ENCODE measurements at regions not wholly inside any gene's neighbourhood (a gene's known extent, or its start where the extent isn't known, plus 50 kb on each side); places are given as distances from the start of the nearest gene placed in this dataset.

DNA sequence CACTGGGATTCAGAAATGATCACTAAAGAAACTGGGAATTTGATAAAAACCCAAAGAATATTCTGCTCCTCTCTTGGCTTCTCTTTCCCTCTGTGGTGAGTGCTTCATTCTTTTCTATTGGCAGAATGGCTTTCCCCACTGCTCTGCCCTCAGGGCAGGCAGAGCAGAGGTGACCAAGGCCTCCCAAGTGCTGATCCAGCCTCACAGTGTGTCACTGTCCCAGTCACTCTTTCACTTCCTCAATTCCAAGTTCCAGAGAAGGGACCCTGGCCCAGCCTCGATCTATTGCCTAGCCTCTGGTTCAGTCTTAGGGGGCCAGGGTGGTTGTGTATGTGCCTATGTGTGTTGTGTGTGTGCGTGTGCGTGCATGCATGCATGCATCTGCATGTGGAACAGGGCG, 180.6 kb upstream of the TMTC4 start:
- DNase-seq (ENCODE audit: low spot score), result no peak

DNA sequence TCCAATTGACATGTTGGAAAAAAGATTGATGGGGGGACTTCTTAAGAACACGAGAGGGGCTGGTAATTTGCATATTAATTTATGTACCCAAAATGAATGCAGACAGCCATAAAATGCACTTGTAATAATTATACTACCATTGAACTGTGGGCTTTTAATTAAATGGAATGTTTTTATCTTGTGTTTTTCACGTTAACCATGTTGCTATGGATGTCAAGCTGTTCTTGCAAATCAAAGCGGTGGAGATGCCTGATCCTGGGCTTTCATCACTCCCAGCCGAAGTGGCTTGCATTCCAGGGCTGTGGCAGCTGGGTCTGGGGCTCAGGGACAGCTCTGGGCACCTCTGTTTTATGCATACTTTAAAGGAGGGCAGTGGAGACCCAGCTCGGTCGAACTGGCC, 179.4 kb upstream of the TMTC4 start:
- DNase-seq (ENCODE audit: low spot score), result no peak

GRCh38 chr13:100853434-100853833, 178.8 kb upstream of the TMTC4 start:
- DNase-seq (ENCODE audit: low spot score), result no peak

- no peak for DNase-seq (ENCODE audit: low spot score)
These were observed 177.6 kb upstream of the TMTC4 start for GRCh38 chr13:100852146-100852545.

DNA sequence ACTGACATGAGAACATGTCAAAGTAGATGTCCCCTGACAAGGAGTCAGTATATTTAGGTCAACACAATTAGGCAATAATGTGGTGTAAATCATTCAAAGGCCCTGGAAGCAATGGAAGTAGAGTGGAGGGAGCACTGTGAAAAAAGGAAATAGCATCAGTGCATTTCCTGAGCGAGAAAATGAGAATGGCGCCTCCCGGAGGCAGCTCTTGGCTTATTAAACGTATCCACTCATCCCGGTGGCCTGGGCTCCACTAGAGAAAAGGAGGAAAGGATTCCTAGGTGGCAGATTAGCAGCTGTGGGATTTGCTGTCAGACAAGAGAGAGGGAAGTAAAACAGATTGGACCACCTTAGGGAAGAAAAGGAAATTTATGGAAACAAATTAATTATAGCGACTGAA, 173.7 kb upstream of the TMTC4 start:
- no peak for DNase-seq (ENCODE audit: low spot score)

DNA sequence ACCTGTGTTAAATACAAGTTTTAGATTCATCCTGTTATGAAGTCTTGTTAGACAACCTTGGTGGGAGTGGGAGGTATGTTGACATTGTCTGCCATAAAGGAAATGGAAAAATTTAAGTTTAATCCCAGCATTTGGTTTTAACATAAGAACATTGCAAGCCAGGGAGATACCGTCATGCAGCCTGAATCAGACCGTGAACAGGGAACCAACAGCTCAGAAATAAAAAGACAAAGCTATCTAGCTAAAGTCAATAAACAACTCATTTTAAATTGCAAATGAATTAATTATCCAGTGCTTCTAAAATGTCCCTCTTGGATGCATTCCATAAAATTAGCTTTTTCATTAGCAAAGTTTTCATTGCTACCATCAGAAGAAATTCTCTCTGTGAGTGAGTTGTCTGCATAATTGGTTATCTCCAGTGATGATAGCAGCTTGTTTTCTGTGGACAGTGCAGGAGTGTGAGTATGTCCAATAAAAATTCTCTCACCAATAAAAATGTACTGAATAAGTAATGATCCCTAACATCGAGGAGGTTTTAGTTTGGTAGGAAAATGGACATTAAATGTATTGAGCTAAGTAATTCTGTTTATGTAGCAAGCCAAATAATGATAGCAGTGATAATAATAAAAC, 170.6 kb upstream of the TMTC4 start:
- DNase-seq (ENCODE audit: low spot score), result no peak

GRCh38 chr13:100842136-100842535, 167.5 kb upstream of the TMTC4 start:
- DNase-seq (ENCODE audit: low spot score), result peak; percentile 82

- DNase-seq (ENCODE audit: low spot score), result no peak
These were observed 163.8 kb upstream of the TMTC4 start for GRCh38 chr13:100838387-100838786.

GRCh38 chr13:100837631-100838030, 163.0 kb upstream of the TMTC4 start:
- no peak for DNase-seq (ENCODE audit: low spot score)

- DNase-seq (ENCODE audit: low spot score), result no peak
These were observed 162.1 kb upstream of the TMTC4 start for GRCh38 chr13:100836711-100837110.

GRCh38 chr13:100835695-100836094, 161.1 kb upstream of the TMTC4 start:
- DNase-seq (ENCODE audit: low spot score), result no peak

DNA sequence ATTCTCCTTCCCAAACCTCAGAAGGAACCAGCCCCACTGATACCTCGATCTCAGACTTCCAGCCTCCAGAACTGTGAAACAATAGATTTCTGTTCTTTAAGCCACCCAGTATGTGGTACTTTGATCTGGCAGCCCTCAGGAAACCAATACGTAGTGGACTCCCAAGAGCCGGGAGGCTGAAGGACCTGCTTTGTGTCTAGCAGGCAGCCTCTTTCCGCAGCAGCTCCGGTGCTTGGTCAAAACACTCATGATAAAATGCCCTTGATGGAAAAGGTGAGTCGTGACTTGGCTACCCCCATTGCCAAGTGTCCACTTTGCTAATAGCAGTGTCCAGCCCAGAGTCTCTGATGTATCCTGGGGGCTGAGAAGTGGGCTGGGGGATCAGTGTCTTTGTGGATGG, 158.8 kb upstream of the TMTC4 start:
- no peak for DNase-seq (ENCODE audit: low spot score)

- DNase-seq (ENCODE audit: low spot score), result peak; percentile 22
These were observed 153.6 kb upstream of the TMTC4 start for GRCh38 chr13:100828226-100828625.

GRCh38 chr13:100827489-100828176, 153.0 kb upstream of the TMTC4 start:
- DNase-seq (ENCODE audit: low spot score), result no peak

DNA sequence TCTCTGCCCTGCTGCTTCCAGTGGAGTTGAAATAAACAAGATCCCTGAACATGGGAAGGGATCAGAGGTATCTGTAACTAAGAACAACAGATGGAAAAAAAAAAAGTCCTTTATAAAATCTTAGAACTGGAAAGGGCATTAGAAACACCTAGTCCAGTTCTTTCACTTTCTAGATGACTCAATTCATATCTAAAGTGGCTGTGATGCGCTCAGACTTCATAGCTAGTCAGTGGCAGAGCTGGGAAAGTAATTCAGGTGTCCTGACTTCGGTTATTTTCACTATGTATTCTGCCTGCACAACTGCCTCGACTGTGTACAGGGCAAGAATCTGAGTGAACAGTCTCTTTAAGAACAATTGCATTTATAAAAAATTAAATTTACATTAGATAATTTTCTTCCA, 151.8 kb upstream of the TMTC4 start:
- no peak for DNase-seq (ENCODE audit: low spot score)

DNA sequence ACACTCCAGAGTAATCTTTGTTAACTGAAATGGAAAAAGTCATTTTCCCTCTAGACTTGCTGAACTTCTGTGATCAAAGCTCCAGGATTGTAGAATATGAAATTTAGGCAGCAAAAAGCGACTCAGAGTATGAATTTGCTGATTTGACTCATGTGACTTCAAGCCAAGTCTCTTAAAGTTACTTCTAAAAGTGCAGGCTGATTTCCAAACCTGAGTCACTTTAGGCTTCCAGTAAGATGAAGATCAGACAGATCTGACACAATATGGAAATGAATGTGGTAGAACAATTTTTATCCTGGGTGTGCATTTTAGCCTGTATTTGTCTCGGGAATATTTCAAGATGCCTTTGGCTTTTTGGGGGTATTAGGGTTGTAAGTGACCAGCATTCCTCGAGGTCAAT, 151.0 kb upstream of the TMTC4 start:
- DNase-seq (ENCODE audit: low spot score), result no peak

- DNase-seq (ENCODE audit: low spot score), result no peak
These were observed 149.8 kb upstream of the TMTC4 start for GRCh38 chr13:100824366-100824765.

DNA sequence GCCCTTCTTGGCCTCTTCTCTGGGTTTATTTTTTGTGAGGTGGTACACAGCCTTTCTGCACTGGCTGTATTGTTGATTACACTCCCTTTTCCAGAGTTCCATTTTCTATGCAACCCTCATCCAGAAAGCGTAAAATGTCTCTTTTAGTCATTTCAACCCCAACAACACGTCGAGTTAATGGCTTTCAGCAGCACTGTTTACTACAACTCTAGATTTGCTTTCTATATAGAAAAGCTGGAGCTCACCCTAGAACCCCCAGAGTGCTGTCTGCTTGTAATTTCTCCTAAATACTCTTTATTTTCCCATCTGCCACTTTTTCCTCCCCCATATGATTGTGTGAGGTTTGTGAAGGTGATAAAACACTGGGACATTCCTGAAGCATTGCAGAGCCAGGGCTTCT, 148.9 kb upstream of the TMTC4 start:
- DNase-seq (ENCODE audit: low spot score), result no peak

GRCh38 chr13:100822871-100823443, 148.4 kb upstream of the TMTC4 start:
- no peak for DNase-seq (ENCODE audit: low spot score)

DNA sequence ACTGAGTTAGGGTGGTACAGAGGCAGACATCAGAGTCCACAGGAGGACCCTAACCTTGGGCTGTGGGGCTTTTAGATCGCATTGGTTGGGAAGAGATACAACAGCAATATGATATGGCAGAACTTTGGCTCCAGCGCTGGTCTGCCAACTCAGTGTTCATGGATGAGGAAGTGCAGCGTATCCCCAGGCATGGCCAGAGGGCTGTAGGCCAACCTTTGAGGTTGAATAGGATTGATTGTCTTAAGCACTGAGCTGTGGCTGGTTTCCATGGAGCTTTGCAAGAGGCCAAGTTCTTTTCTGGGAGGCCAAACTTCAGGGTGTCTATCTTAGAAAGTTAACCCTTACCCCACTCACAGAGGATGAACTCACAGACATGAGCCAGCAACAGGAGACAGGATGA, 144.1 kb upstream of the TMTC4 start:
- DNase-seq (ENCODE audit: low spot score), result peak; percentile 66

GRCh38 chr13:100817928-100818327, 143.3 kb upstream of the TMTC4 start:
- DNase-seq (ENCODE audit: low spot score), result no peak

GRCh38 chr13:100815476-100816046, 141.0 kb upstream of the TMTC4 start:
- DNase-seq (ENCODE audit: low spot score), result no peak

- no peak for DNase-seq (ENCODE audit: low spot score)
These were observed 138.5 kb upstream of the TMTC4 start for GRCh38 chr13:100812982-100813584.

All from pons (tissue), 1 donor.